Smooth muscle cell (in vitro differentiated cells): ENCODE measurements at regions not wholly inside any gene's neighbourhood (a gene's known extent, or its start where the extent isn't known, plus 50 kb on each side); places are given as distances from the start of the nearest gene placed in this dataset.

Experiments
- DNase-seq: peaks from one replicate; lab custom pipeline; 2025; ENCODE audit not compliant: unreplicated experiment; lab: John Stamatoyannopoulos, UW
- H2AFZ ChIP-seq: fragments of 200-600 bp; sonication (generic); 2 replicates; pipeline ENCODE4 v1.6.0; 2016; ENCODE audit warnings: antibody characterized with exemption, low read depth, mild to moderate bottlenecking
- H3F3A ChIP-seq: fragments of 200-600 bp; sonication (generic); 2 replicates; pipeline ENCODE4 v1.6.0; 2017; ENCODE audit warnings: antibody characterized with exemption, low read depth
- H3K27ac ChIP-seq: fragments of 200-600 bp; sonication (generic); 2 replicates; pipeline ENCODE4 v1.5.1; 2016; ENCODE audit warnings: low read depth, mild to moderate bottlenecking
- H3K27me3 ChIP-seq: fragments of 200-600 bp; sonication (generic); 2 replicates; pipeline ENCODE4 v1.6.1; 2016; ENCODE audit warnings: low read depth, mild to moderate bottlenecking
- H3K36me3 ChIP-seq: fragments of 200-600 bp; sonication (generic); 2 replicates; pipeline ENCODE4 v1.5.1; 2016; ENCODE audit warnings: low read depth
- H3K4me1 ChIP-seq: fragments of 200-600 bp; sonication (generic); 2 replicates; pipeline ENCODE4 v1.5.1; 2016; ENCODE audit warnings: low read depth
- H3K4me2 ChIP-seq: fragments of 200-600 bp; sonication (generic); 2 replicates; pipeline ENCODE4 v1.6.0; 2016; ENCODE audit warnings: mild to moderate bottlenecking
- H3K4me3 ChIP-seq: fragments of 200-600 bp; sonication (generic); 2 replicates; pipeline ENCODE4 v1.5.1; 2016; ENCODE audit warnings: mild to moderate bottlenecking
- H3K79me2 ChIP-seq: fragments of 200-600 bp; sonication (generic); 2 replicates; pipeline ENCODE4 v1.6.0; 2016; ENCODE audit warnings: low read depth, mild to moderate bottlenecking
- H3K9ac ChIP-seq: fragments of 200-600 bp; sonication (generic); 2 replicates; pipeline ENCODE4 v1.6.0; 2016; ENCODE audit warnings: low read depth
- H3K9me3 ChIP-seq: fragments of 200-600 bp; sonication (generic); replicated peaks from 2 replicates; pipeline ENCODE4 v1.5.1; 2016; ENCODE audit warnings: low read depth
- H4K20me1 ChIP-seq: fragments of 200-600 bp; sonication (generic); 2 replicates; pipeline ENCODE4 v1.6.0; 2016; ENCODE audit warnings: low read depth
- CTCF ChIP-seq: fragments of 200-600 bp; sonication (generic); IDR thresholded peaks from 2 replicates; pipeline ENCODE4 v1.5.1; 2017; ENCODE audit warnings: borderline replicate concordance, mild to moderate bottlenecking, antibody characterized with exemption; ENCODE audit not compliant: insufficient read depth, poor library complexity, severe bottlenecking
- WGBS: methylation state at CpG from one replicate; pipeline ENCODE4 v1.1.7; 2016; ENCODE audit warnings: low lambda C conversion rate; 5-methylcytosine and 5-hydroxymethylcytosine counted together

DNA sequence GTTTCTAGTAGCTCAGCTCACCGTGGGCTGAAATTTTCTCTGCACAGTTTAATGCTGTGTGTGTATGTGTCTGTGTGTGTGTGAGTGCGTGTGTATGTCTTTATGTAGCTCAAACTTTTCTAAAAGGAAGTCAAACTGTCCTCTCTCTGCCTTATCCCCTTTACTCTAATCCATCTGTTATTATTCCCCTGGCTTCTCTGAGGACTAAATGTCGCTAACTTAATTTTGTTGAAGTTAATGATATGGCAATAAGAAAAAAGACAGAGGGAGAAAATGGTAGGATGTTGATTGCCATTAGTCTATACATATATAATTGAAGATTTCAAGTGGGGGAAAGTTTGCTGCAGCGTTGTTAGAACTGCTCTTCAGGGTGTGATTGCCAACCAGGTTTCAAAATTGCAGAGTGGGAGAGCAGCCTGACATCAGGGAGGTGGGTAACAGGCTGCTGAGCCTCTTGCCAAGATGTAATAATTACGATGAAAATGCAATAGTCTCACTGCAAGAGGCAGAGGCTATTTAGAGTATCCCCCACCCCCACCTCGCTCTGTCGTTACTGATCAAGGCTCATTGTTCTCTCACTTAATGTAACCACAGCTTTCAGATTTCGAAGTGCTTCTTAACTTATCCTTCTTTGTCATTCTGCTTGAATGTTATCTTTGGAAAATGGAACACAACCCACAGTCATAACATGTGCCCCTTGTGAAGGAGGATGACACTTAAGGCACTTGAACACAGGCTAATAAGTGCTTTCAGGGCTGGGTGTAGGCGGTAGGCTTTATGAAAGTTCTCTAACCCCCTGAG lies 559.0 kb upstream of the PLXNA2 start:
- Histone ChIP-seq H3K9me3 (no peaks in the 10 kb centered on the region), H3K79me2 (no peaks in the 10 kb centered on the region), H4K20me1 (no peaks in the 10 kb centered on the region), H3K9ac (no peak overlapping the region), H3K36me3 (no peaks in the 10 kb centered on the region), H3K27ac (no peak overlapping the region), H2AFZ (no peak overlapping the region), H3K27me3 (peaks cover 6% of the 10 kb centered on the region), H3K4me2 (no peak overlapping the region), H3K4me1 (no peaks in the 10 kb centered on the region), H3F3A (no peaks in the 10 kb centered on the region), H3K4me3 (no peak overlapping the region)
- TF ChIP-seq CTCF, result no peak
- 78% methylated on average over 9 of the region's 9 CpGs for WGBS
- DNase-seq, result no peak

- no peaks in the 10 kb centered on the region for H3K9me3 ChIP-seq
- no peaks in the 10 kb centered on the region for H3K4me1 ChIP-seq
- no peak overlapping the region for H3K9ac ChIP-seq
- no peaks in the 10 kb centered on the region for H3K79me2 ChIP-seq
- no peak overlapping the region for H3K4me2 ChIP-seq
- H3K36me3 ChIP-seq, result no peaks in the 10 kb centered on the region
- no peak for TF ChIP-seq CTCF
- H3K27me3 ChIP-seq, result peaks cover 4% of the 10 kb centered on the region
- peak overlapping the region; percentile 22 for H3K27ac ChIP-seq
- H2AFZ ChIP-seq, result no peak overlapping the region
- no peaks in the 10 kb centered on the region for H4K20me1 ChIP-seq
- WGBS, result 75% methylated on average over 4 of the region's 4 CpGs
- H3F3A ChIP-seq, result no peaks in the 10 kb centered on the region
- no peak overlapping the region for H3K4me3 ChIP-seq
- no peak for DNase-seq
Measured at GRCh38 chr1:208807446-208808127, 563.4 kb upstream of the PLXNA2 start.

- no peaks in the 10 kb centered on the region for H3K4me1 ChIP-seq
- DNase-seq, result no peak
- no peaks in the 10 kb centered on the region for H3K36me3 ChIP-seq
- no peak overlapping the region for H3K4me2 ChIP-seq
- H4K20me1 ChIP-seq, result no peaks in the 10 kb centered on the region
- H3F3A ChIP-seq, result no peaks in the 10 kb centered on the region
- H3K4me3 ChIP-seq, result no peak overlapping the region
- H3K27ac ChIP-seq, result peak overlapping the region; percentile 22
- H3K79me2 ChIP-seq, result no peaks in the 10 kb centered on the region
- no peak overlapping the region for H2AFZ ChIP-seq
- TF ChIP-seq CTCF, result no peak
- H3K27me3 ChIP-seq, result peaks cover 4% of the 10 kb centered on the region
- no peaks in the 10 kb centered on the region for H3K9me3 ChIP-seq
- no peak overlapping the region for H3K9ac ChIP-seq
- 90% methylated on average over 1 of the region's 1 CpG for WGBS
Measured at GRCh38 chr1:208808301-208808700, 564.1 kb upstream of the PLXNA2 start.

GRCh38 chr1:208809876-208810275 lies 565.7 kb upstream of the PLXNA2 start:
- Histone ChIP-seq H3K4me2 (no peak overlapping the region), H4K20me1 (no peaks in the 10 kb centered on the region), H3K9me3 (no peaks in the 10 kb centered on the region), H2AFZ (no peak overlapping the region), H3K27ac (no peak overlapping the region), H3K79me2 (no peaks in the 10 kb centered on the region), H3K4me3 (no peak overlapping the region), H3K27me3 (peaks cover 4% of the 10 kb centered on the region), H3K4me1 (no peaks in the 10 kb centered on the region), H3F3A (no peaks in the 10 kb centered on the region), H3K36me3 (no peaks in the 10 kb centered on the region), H3K9ac (no peak overlapping the region)
- TF ChIP-seq CTCF, result no peak
- no peak for DNase-seq
- WGBS, result 74% methylated on average over 3 of the region's 3 CpGs
